A204.1 (cell line): ENCODE measurements at regions not wholly inside any gene's neighbourhood (a gene's known extent, or its start where the extent isn't known, plus 50 kb on each side); places are given as distances from the start of the nearest gene placed in this dataset.
"Not testable (repeated sequence)": the region's sequence is repeated elsewhere in the genome, so short reads cannot be mapped to it uniquely, and the experiment has no call there.

Experiments
- FAIRE-seq: peaks from 2 replicates; lab custom pipeline; 2012; peaks lifted over from hg19 to GRCh38; lab: Jason Lieb, UNC

DNA sequence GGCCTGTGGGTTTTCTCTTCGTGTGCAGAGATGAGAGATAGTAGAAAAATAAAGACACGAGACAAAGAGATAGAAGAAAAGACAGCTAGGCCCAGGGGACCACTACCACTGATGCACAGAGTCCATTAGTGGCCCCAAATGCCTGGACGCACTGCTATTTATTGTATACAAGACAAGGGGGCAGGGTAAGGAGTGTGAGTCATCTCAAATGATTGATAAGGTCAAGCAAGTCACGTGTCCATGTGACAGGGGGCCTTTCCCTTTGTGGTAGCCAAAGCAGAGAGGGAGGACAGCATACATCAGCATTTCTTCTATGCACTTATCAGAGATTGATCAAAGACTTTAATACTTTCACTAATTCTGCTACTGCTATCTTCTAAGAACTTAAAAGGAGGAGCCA lies 53.0 kb upstream of the PRSS16 start:
- FAIRE-seq: not testable (repeated sequence)

DNA sequence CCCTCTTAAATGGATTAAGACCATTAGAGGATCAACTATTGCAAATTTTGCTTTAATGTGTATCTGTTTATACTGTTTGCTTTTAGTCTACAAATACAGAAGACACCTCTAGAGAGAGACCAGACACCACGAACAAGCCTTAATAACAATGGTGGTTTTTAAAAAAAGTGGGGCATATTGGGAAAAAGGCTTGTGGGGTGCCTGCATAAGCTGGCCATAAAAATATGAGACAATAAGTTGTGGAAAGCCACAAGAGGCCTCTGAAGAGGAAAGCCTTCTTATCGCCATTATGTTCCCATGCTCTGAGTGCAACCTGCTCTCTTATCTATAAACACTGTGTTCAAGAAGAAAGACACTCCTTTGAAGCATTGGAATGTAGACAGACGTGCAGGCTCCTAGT lies 52.0 kb upstream of the PRSS16 start:
- not testable (repeated sequence) for FAIRE-seq
